Activated naive CD8-positive, alpha-beta T cell treated with anti-CD3 and anti-CD28 coated beads, Interleukin-2, amount 10 ng/mL, durations not matched to agents 7 days and 5 days (primary cell): ENCODE measurements at regions not wholly inside any gene's neighbourhood (a gene's known extent, or its start where the extent isn't known, plus 50 kb on each side); places are given as distances from the start of the nearest gene placed in this dataset.
"Not testable (repeated sequence)": the region's sequence is repeated elsewhere in the genome, so short reads cannot be mapped to it uniquely, and the experiment has no call there.

Experiments used
- ATAC-seq: fragments of 150-1000 bp; cut with Tn5 transposase; one replicate; pipeline ENCODE4 v1.10.0; 2021; ENCODE audit warnings: low read depth, moderate library complexity
- POLR2A ChIA-PET: fragments of 350-600 bp; sonication (Branson Sonifier 250); formaldehyde crosslinking; loops from one replicate; lab custom pipeline; 2021; ENCODE audit warnings: antibody characterized with exemption; lab: Charles Lee
- DNase-seq: peaks from one replicate; pipeline ENCODE4 v3.0.0; 2021
- H3K27ac Mint-ChIP-seq: one replicate; pipeline ENCODE4 v1.8.0; 2022; ENCODE audit warnings: mild to moderate bottlenecking, mixed read lengths
- H3K27me3 Mint-ChIP-seq: one replicate; pipeline ENCODE4 v1.8.0; 2022; ENCODE audit warnings: mild to moderate bottlenecking, moderate library complexity, mixed read lengths
- H3K36me3 Mint-ChIP-seq: one replicate; pipeline ENCODE4 v1.8.0; 2021; ENCODE audit warnings: mild to moderate bottlenecking, mixed read lengths
- H3K4me1 Mint-ChIP-seq: one replicate; pipeline ENCODE4 v1.8.0; 2021; ENCODE audit warnings: mixed read lengths
- H3K4me3 Mint-ChIP-seq: one replicate; pipeline ENCODE4 v1.8.0; 2022; ENCODE audit warnings: mild to moderate bottlenecking, moderate library complexity, mixed read lengths
- H3K9me3 Mint-ChIP-seq: one replicate; pipeline ENCODE4 v1.8.0; 2021; ENCODE audit warnings: mixed read lengths

GRCh38 chr13:72562686-72563085 is 164.7 kb downstream of the MZT1 start:
- Mint-ChIP-seq H3K36me3 (no peaks in the 10 kb centered on the region), H3K27me3 (no peaks in the 10 kb centered on the region), H3K4me3 (no peak overlapping the region), H3K27ac (no peak overlapping the region), H3K9me3 (no peaks in the 10 kb centered on the region), H3K4me1 (no peaks in the 10 kb centered on the region)
- ATAC-seq (no peak), DNase-seq (no peak)
- POLR2A ChIA-PET, result no interaction called here

- H3K4me1 Mint-ChIP-seq, result no peaks in the 10 kb centered on the region
- H3K27me3 Mint-ChIP-seq, result no peaks in the 10 kb centered on the region
- H3K36me3 Mint-ChIP-seq, result no peaks in the 10 kb centered on the region
- no peak for DNase-seq
- ATAC-seq, result no peak
- no peak overlapping the region for H3K27ac Mint-ChIP-seq
- H3K4me3 Mint-ChIP-seq, result no peak overlapping the region
- no peaks in the 10 kb centered on the region for H3K9me3 Mint-ChIP-seq
- POLR2A ChIA-PET, result no interaction called here
Observed at GRCh38 chr13:72561791-72562190, 165.6 kb downstream of the MZT1 start.

- H3K36me3 Mint-ChIP-seq, result no peaks in the 10 kb centered on the region
- no peak overlapping the region for H3K27ac Mint-ChIP-seq
- POLR2A ChIA-PET, result no interaction called here
- ATAC-seq (no peak), DNase-seq (no peak)
- no peaks in the 10 kb centered on the region for H3K4me1 Mint-ChIP-seq
- no peaks in the 10 kb centered on the region for H3K27me3 Mint-ChIP-seq
- H3K4me3 Mint-ChIP-seq, result no peak overlapping the region
- H3K9me3 Mint-ChIP-seq, result no peaks in the 10 kb centered on the region
Observed at GRCh38 chr13:72559716-72560115, 167.7 kb downstream of the MZT1 start.

- no peak overlapping the region for H3K27ac Mint-ChIP-seq
- no peak overlapping the region for H3K4me3 Mint-ChIP-seq
- H3K36me3 Mint-ChIP-seq, result no peaks in the 10 kb centered on the region
Observed at GRCh38 chr13:72556945-72557344, 170.5 kb downstream of the MZT1 start.

GRCh38 chr13:72555601-72556000 is 171.8 kb downstream of the MZT1 start:
- Mint-ChIP-seq H3K4me3 (no peak overlapping the region), H3K4me1 (no peaks in the 10 kb centered on the region), H3K36me3 (no peaks in the 10 kb centered on the region), H3K27me3 (no peaks in the 10 kb centered on the region), H3K27ac (no peak overlapping the region), H3K9me3 (no peaks in the 10 kb centered on the region)
- POLR2A ChIA-PET, result no interaction called here
- DNase-seq, result no peak
- no peak for ATAC-seq

More at GRCh38 chr13:72556945-72557344, 170.5 kb downstream of the MZT1 start:
- ATAC-seq, result no peak
- POLR2A ChIA-PET, result no interaction called here
- no peak for DNase-seq
- no peaks in the 10 kb centered on the region for H3K27me3 Mint-ChIP-seq
- no peaks in the 10 kb centered on the region for H3K4me1 Mint-ChIP-seq
- H3K9me3 Mint-ChIP-seq, result no peaks in the 10 kb centered on the region

GRCh38 chr13:72552731-72553130 is 174.7 kb downstream of the MZT1 start:
- Mint-ChIP-seq H3K27me3 (no peaks in the 10 kb centered on the region), H3K4me3 (no peak overlapping the region), H3K4me1 (no peaks in the 10 kb centered on the region), H3K27ac (no peak overlapping the region), H3K9me3 (no peaks in the 10 kb centered on the region), H3K36me3 (no peaks in the 10 kb centered on the region)
- ATAC-seq (no peak), DNase-seq (no peak)
- POLR2A ChIA-PET, result no interaction called here

- H3K27ac Mint-ChIP-seq, H3K36me3 Mint-ChIP-seq, ATAC-seq, H3K4me1 Mint-ChIP-seq, H3K4me3 Mint-ChIP-seq, POLR2A ChIA-PET, H3K9me3 Mint-ChIP-seq, H3K27me3 Mint-ChIP-seq, DNase-seq: not testable (repeated sequence)
Observed at GRCh38 chr13:72545895-72546294, 181.5 kb downstream of the MZT1 start.

- H3K9me3 Mint-ChIP-seq, result no peaks in the 10 kb centered on the region
- no peak for DNase-seq
- no peaks in the 10 kb centered on the region for H3K36me3 Mint-ChIP-seq
- POLR2A ChIA-PET, result no interaction called here
- no peak overlapping the region for H3K27ac Mint-ChIP-seq
- ATAC-seq, result no peak
- H3K27me3 Mint-ChIP-seq, result peaks cover 1% of the 10 kb centered on the region
- H3K4me3 Mint-ChIP-seq, result no peak overlapping the region
- no peaks in the 10 kb centered on the region for H3K4me1 Mint-ChIP-seq
Observed at GRCh38 chr13:72545030-72545719, 182.3 kb downstream of the MZT1 start.

GRCh38 chr13:72544042-72544441 is 183.4 kb downstream of the MZT1 start:
- no peak for ATAC-seq
- no peak for DNase-seq
- Mint-ChIP-seq H3K27me3 (peaks cover 1% of the 10 kb centered on the region), H3K36me3 (no peaks in the 10 kb centered on the region), H3K9me3 (no peaks in the 10 kb centered on the region), H3K4me3 (no peak overlapping the region), H3K4me1 (no peaks in the 10 kb centered on the region), H3K27ac (no peak overlapping the region)
- POLR2A ChIA-PET, result no interaction called here

- peaks cover 1% of the 10 kb centered on the region for H3K27me3 Mint-ChIP-seq
- H3K27ac Mint-ChIP-seq, result no peak overlapping the region
- H3K4me1 Mint-ChIP-seq, result no peaks in the 10 kb centered on the region
- H3K4me3 Mint-ChIP-seq, result no peak overlapping the region
- H3K36me3 Mint-ChIP-seq, result no peaks in the 10 kb centered on the region
- DNase-seq (no peak), ATAC-seq (no peak)
- no peaks in the 10 kb centered on the region for H3K9me3 Mint-ChIP-seq
- POLR2A ChIA-PET, result no interaction called here
Observed at GRCh38 chr13:72542241-72542640, 185.2 kb downstream of the MZT1 start.

GRCh38 chr13:72541674-72542073 is 185.8 kb downstream of the MZT1 start:
- DNase-seq (no peak), ATAC-seq (no peak)
- POLR2A ChIA-PET, result no interaction called here
- Mint-ChIP-seq H3K4me3 (no peak overlapping the region), H3K9me3 (no peaks in the 10 kb centered on the region), H3K36me3 (no peaks in the 10 kb centered on the region), H3K4me1 (no peaks in the 10 kb centered on the region), H3K27me3 (peaks cover 1% of the 10 kb centered on the region), H3K27ac (no peak overlapping the region)

- H3K4me3 Mint-ChIP-seq, result no peak overlapping the region
- no peak for DNase-seq
- no peak for ATAC-seq
- POLR2A ChIA-PET, result no interaction called here
- peaks cover 1% of the 10 kb centered on the region for H3K27me3 Mint-ChIP-seq
- H3K9me3 Mint-ChIP-seq, result no peaks in the 10 kb centered on the region
- H3K4me1 Mint-ChIP-seq, result no peaks in the 10 kb centered on the region
- no peak overlapping the region for H3K27ac Mint-ChIP-seq
- no peaks in the 10 kb centered on the region for H3K36me3 Mint-ChIP-seq
Observed at GRCh38 chr13:72540881-72541280, 186.5 kb downstream of the MZT1 start.

GRCh38 chr13:72539925-72540324 is 187.5 kb downstream of the MZT1 start:
- DNase-seq (no peak), ATAC-seq (no peak)
- no peaks in the 10 kb centered on the region for H3K36me3 Mint-ChIP-seq
- peaks cover 1% of the 10 kb centered on the region for H3K27me3 Mint-ChIP-seq
- H3K4me3 Mint-ChIP-seq, result no peak overlapping the region
- POLR2A ChIA-PET, result no interaction called here
- no peak overlapping the region for H3K27ac Mint-ChIP-seq
- H3K4me1 Mint-ChIP-seq, result no peaks in the 10 kb centered on the region
- no peaks in the 10 kb centered on the region for H3K9me3 Mint-ChIP-seq

GRCh38 chr13:72537782-72538181 is 189.6 kb downstream of the MZT1 start:
- no peaks in the 10 kb centered on the region for H3K4me1 Mint-ChIP-seq
- H3K4me3 Mint-ChIP-seq, result no peak overlapping the region
- ATAC-seq, result no peak
- H3K36me3 Mint-ChIP-seq, result no peaks in the 10 kb centered on the region
- no peak overlapping the region for H3K27ac Mint-ChIP-seq
- H3K27me3 Mint-ChIP-seq, result no peaks in the 10 kb centered on the region
- POLR2A ChIA-PET, result no interaction called here
- no peak for DNase-seq
- H3K9me3 Mint-ChIP-seq, result no peaks in the 10 kb centered on the region

GRCh38 chr13:72537395-72537780 is 190.0 kb downstream of the MZT1 start:
- ATAC-seq (no peak), DNase-seq (no peak)
- Mint-ChIP-seq H3K27me3 (no peaks in the 10 kb centered on the region), H3K36me3 (no peaks in the 10 kb centered on the region), H3K4me1 (no peaks in the 10 kb centered on the region), H3K4me3 (no peak overlapping the region), H3K27ac (no peak overlapping the region), H3K9me3 (no peaks in the 10 kb centered on the region)
- POLR2A ChIA-PET, result no interaction called here
